ENCODE measurements at regions not wholly inside any gene's neighbourhood (a gene's known extent, or its start where the extent isn't known, plus 50 kb on each side); places are given as distances from the start of the nearest gene placed in this dataset.

GRCh38 chr22:48700566-48701295 is 1126.9 kb downstream of the BRD1 start:
- no peak for TF ChIP-seq CTCF (IDR thresholded peaks at IDR 0.05; ENCODE audit: low read depth, low read length)
- Histone ChIP-seq H3K4me3 (no peak overlapping the region), H3K36me3 (no peaks in the 10 kb centered on the region), H3K4me1 (ENCODE audit: low read depth) (no peaks in the 10 kb centered on the region), H3K9me3 (ENCODE audit: low read depth) (no peaks in the 10 kb centered on the region), H3K27ac (no peak overlapping the region), H3K27me3 (no peaks in the 10 kb centered on the region)
- no peak for DNase-seq (ENCODE audit: low read depth in 1 of 2, low spot score in 1 of 2)

DNA sequence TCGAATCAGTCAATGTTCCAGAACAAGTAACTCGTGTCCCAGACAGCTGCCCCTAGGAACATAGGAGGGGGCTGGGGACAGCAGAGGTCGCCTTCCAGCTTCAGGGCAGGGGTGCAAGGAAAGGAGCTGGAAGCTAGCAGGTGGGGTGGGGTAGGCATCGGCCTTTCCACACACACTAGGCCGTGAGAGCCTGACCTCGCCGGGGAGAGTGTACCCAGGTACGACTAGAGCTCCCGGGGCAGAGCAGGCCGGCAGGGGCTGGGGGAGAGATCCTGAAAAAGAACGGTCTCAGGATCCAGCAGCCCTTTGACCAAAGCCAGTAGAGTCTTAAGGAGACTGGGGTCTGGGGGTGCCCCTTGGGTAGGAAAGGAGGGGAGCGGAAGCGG is 1127.5 kb downstream of the BRD1 start:
- Histone ChIP-seq H3K27me3 (no peaks in the 10 kb centered on the region), H3K4me3 (no peak overlapping the region), H3K36me3 (no peaks in the 10 kb centered on the region), H3K4me1 (ENCODE audit: low read depth) (no peaks in the 10 kb centered on the region), H3K27ac (no peak overlapping the region), H3K9me3 (ENCODE audit: low read depth) (no peaks in the 10 kb centered on the region)
- DNase-seq (ENCODE audit: low read depth in 1 of 2, low spot score in 1 of 2), result no peak
- TF ChIP-seq CTCF (IDR thresholded peaks at IDR 0.05; ENCODE audit: low read depth, low read length), result no peak

GRCh38 chr22:48699511-48699910 is 1128.2 kb downstream of the BRD1 start:
- no peak for DNase-seq (ENCODE audit: low read depth in 1 of 2, low spot score in 1 of 2)
- TF ChIP-seq CTCF (IDR thresholded peaks at IDR 0.05; ENCODE audit: low read depth, low read length), result no peak
- no peaks in the 10 kb centered on the region for H3K4me1 ChIP-seq (ENCODE audit: low read depth)
- H3K27ac ChIP-seq, result no peak overlapping the region
- no peaks in the 10 kb centered on the region for H3K36me3 ChIP-seq
- no peaks in the 10 kb centered on the region for H3K9me3 ChIP-seq (ENCODE audit: low read depth)
- H3K4me3 ChIP-seq, result no peak overlapping the region
- no peaks in the 10 kb centered on the region for H3K27me3 ChIP-seq

DNA sequence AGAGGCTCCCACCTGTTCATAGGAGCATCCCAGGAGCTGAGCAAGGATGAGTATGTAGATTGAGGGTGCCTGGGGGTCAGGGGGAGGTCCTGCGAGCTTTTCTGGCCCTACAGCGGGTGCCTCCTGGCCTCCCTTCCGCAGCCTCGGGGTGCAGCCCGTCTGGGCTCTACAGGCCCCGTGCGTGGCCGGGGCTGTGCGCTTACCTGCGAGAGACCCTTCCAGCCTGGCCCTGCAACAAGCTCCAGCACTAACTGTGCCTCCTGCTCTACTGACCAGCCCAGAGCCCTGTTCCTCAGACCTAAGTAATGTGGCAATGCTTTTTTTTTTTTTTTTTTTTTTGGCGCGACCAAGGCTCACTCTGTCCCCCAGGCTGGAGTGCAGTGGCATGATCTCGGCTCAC is 1129.1 kb downstream of the BRD1 start:
- no peaks in the 10 kb centered on the region for H3K36me3 ChIP-seq
- H3K27ac ChIP-seq, result no peak overlapping the region
- DNase-seq (ENCODE audit: low read depth in 1 of 2, low spot score in 1 of 2), result no peak
- no peak overlapping the region for H3K4me3 ChIP-seq
- H3K9me3 ChIP-seq (ENCODE audit: low read depth), result no peaks in the 10 kb centered on the region
- no peaks in the 10 kb centered on the region for H3K4me1 ChIP-seq (ENCODE audit: low read depth)
- TF ChIP-seq CTCF (IDR thresholded peaks at IDR 0.05; ENCODE audit: low read depth, low read length), result no peak
- no peaks in the 10 kb centered on the region for H3K27me3 ChIP-seq

DNA sequence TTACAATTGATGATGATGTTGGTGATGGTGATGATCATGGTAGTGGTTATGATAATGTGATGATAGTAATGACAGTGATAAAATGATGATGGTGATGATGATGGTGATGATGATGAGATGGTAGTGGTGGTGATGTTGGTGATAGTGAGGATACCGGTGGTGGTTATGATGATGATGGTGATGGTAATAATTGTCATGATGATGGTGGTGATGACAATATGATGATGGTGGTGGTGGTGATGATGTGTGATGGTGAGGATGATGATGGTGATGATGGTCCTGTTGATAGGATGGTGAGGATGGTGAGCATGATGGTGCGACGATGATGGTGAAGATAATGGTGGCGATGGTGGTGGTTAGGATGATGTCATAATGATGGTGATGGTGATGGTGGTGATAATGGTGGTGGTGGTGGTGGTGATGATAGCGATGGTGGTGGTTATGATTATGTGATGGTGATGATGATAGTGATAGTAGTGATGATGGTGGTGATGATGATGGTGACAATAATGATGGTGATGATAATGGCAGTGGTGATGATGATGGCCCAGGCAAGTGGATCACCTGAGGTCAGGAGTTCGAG is 1129.9 kb downstream of the BRD1 start:
- no peak for TF ChIP-seq CTCF (IDR thresholded peaks at IDR 0.05; ENCODE audit: low read depth, low read length)
- DNase-seq (ENCODE audit: low read depth in 1 of 2, low spot score in 1 of 2), result no peak
- no peak overlapping the region for H3K4me3 ChIP-seq

More for the DNA sequence above, 1129.9 kb downstream of the BRD1 start:
- Histone ChIP-seq H3K9me3 (ENCODE audit: low read depth) (no peaks in the 10 kb centered on the region), H3K27me3 (no peaks in the 10 kb centered on the region), H3K27ac (no peak overlapping the region), H3K36me3 (no peaks in the 10 kb centered on the region), H3K4me1 (ENCODE audit: low read depth) (no peaks in the 10 kb centered on the region)
